Activated naive CD8-positive, alpha-beta T cell treated with anti-CD3 and anti-CD28 coated beads, Interleukin-2, amount 10 ng/mL, durations not matched to agents 7 days and 5 days (primary cell): ENCODE measurements at regions not wholly inside any gene's neighbourhood (a gene's known extent, or its start where the extent isn't known, plus 50 kb on each side); places are given as distances from the start of the nearest gene placed in this dataset.

Experiments used
- ATAC-seq: fragments of 150-1000 bp; cut with Tn5 transposase; one replicate; pipeline ENCODE4 v1.10.0; 2021; ENCODE audit warnings: low read depth, moderate library complexity
- POLR2A ChIA-PET: fragments of 350-600 bp; sonication (Branson Sonifier 250); formaldehyde crosslinking; loops from one replicate; lab custom pipeline; 2021; ENCODE audit warnings: antibody characterized with exemption; lab: Charles Lee
- DNase-seq: peaks from one replicate; pipeline ENCODE4 v3.0.0; 2021
- H3K27ac Mint-ChIP-seq: one replicate; pipeline ENCODE4 v1.8.0; 2022; ENCODE audit warnings: mild to moderate bottlenecking, mixed read lengths
- H3K27me3 Mint-ChIP-seq: one replicate; pipeline ENCODE4 v1.8.0; 2022; ENCODE audit warnings: mild to moderate bottlenecking, moderate library complexity, mixed read lengths
- H3K36me3 Mint-ChIP-seq: one replicate; pipeline ENCODE4 v1.8.0; 2021; ENCODE audit warnings: mild to moderate bottlenecking, mixed read lengths
- H3K4me1 Mint-ChIP-seq: one replicate; pipeline ENCODE4 v1.8.0; 2021; ENCODE audit warnings: mixed read lengths
- H3K4me3 Mint-ChIP-seq: one replicate; pipeline ENCODE4 v1.8.0; 2022; ENCODE audit warnings: mild to moderate bottlenecking, moderate library complexity, mixed read lengths
- H3K9me3 Mint-ChIP-seq: one replicate; pipeline ENCODE4 v1.8.0; 2021; ENCODE audit warnings: mixed read lengths

GRCh38 chr6:103675807-103676406 is 1183.8 kb downstream of the HACE1 start:
- peaks cover 2% of the 10 kb centered on the region for H3K27me3 Mint-ChIP-seq
- POLR2A ChIA-PET: no interaction called here

DNA sequence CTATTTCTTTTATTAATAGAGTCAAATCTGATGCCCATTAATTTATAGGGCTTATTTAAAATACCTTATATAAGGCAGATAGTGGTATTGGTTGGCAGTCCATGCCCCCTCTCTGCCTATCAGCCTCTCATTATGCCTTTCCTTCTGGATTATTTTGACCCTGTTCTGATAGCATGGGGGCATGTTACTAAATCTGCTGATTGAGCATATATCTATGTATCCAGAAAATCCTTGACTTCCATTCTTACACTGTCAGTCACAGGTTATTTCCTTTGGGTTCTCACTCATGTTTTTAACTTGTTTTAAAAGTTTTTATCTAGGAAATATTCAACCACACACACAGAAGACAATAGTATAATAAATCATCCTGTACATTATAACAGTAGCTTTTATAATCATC is 1184.9 kb downstream of the HACE1 start:
- peaks cover 2% of the 10 kb centered on the region for H3K27me3 Mint-ChIP-seq
- no peaks in the 10 kb centered on the region for H3K36me3 Mint-ChIP-seq
- H3K4me1 Mint-ChIP-seq: peaks cover 4% of the 10 kb centered on the region
- no peaks in the 10 kb centered on the region for H3K9me3 Mint-ChIP-seq
- ATAC-seq: no peak
- H3K4me3 Mint-ChIP-seq: no peak overlapping the region
- POLR2A ChIA-PET: no interaction called here
- no peak for DNase-seq
- H3K27ac Mint-ChIP-seq: no peak overlapping the region

More at GRCh38 chr6:103675807-103676406, 1183.8 kb downstream of the HACE1 start:
- Mint-ChIP-seq H3K4me1 (peaks cover 4% of the 10 kb centered on the region), H3K4me3 (peak overlapping the region; percentile 4), H3K36me3 (no peaks in the 10 kb centered on the region), H3K9me3 (no peaks in the 10 kb centered on the region), H3K27ac (no peak overlapping the region)
- DNase-seq: no peak
- no peak for ATAC-seq

DNA sequence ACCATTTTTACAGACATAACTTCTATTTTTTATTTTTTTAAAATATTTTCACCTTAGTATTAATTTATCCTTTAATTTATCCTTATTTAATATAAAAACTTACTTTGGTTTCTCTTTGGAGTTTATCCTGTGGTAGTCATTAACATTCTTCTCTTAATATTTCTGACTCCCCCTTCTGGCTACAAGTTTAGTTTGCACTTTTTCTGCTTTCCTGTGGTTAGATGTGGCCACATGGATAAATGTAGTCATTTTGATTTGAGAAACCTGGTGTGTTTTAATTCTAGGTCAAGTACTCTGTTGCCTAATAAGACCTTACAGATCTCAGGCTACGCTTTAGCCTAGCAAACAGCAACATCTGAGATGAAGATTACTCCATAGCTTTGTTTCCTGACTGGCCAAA is 1187.5 kb downstream of the HACE1 start:
- no peak for ATAC-seq
- POLR2A ChIA-PET: no interaction called here
- Mint-ChIP-seq H3K4me3 (no peak overlapping the region), H3K9me3 (no peaks in the 10 kb centered on the region), H3K4me1 (peaks cover 4% of the 10 kb centered on the region), H3K27ac (no peak overlapping the region), H3K36me3 (no peaks in the 10 kb centered on the region), H3K27me3 (peaks cover 2% of the 10 kb centered on the region)
- DNase-seq: no peak

DNA sequence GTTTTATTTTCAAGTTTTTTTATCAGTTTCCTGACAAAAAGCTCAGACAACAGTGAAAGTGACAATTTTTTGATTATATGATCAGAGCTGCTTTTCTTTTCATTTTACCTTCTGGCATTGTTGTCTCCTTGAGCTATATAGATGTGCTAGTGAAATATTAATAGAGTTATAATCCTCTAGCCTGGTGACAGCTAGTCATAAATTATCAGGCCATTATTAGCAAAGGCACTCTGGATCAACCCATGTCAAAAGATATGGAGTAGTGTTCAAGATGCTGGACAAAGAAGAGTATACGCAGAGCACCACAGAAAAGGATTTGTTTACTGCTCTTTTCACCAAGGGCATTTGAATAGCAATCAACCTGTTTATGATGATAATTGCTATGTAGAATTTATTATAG is 1230.1 kb downstream of the HACE1 start:
- H3K27ac Mint-ChIP-seq: no peak overlapping the region
- H3K36me3 Mint-ChIP-seq: no peaks in the 10 kb centered on the region
- DNase-seq: no peak
- H3K4me3 Mint-ChIP-seq: no peak overlapping the region
- H3K27me3 Mint-ChIP-seq: no peaks in the 10 kb centered on the region
- POLR2A ChIA-PET: no interaction called here
- H3K9me3 Mint-ChIP-seq: no peaks in the 10 kb centered on the region
- H3K4me1 Mint-ChIP-seq: no peaks in the 10 kb centered on the region
- no peak for ATAC-seq

- Mint-ChIP-seq H3K9me3 (peaks cover 8% of the 10 kb centered on the region), H3K4me1 (no peaks in the 10 kb centered on the region), H3K27me3 (no peaks in the 10 kb centered on the region), H3K27ac (no peak overlapping the region), H3K36me3 (no peaks in the 10 kb centered on the region), H3K4me3 (no peak overlapping the region)
- DNase-seq (no peak), ATAC-seq (no peak)
- POLR2A ChIA-PET: no interaction called here
Measured at GRCh38 chr6:103617642-103618041, 1242.1 kb downstream of the HACE1 start.

GRCh38 chr6:103587722-103588121 is 1272.0 kb downstream of the HACE1 start:
- DNase-seq: no peak
- H3K4me3 Mint-ChIP-seq: no peak overlapping the region
- POLR2A ChIA-PET: no interaction called here
- no peaks in the 10 kb centered on the region for H3K4me1 Mint-ChIP-seq
- ATAC-seq: no peak
- H3K27me3 Mint-ChIP-seq: no peaks in the 10 kb centered on the region
- no peak overlapping the region for H3K27ac Mint-ChIP-seq
- peaks cover 5% of the 10 kb centered on the region for H3K9me3 Mint-ChIP-seq
- no peaks in the 10 kb centered on the region for H3K36me3 Mint-ChIP-seq

GRCh38 chr6:103578115-103578514 is 1281.6 kb downstream of the HACE1 start:
- H3K4me1 Mint-ChIP-seq: no peaks in the 10 kb centered on the region
- H3K36me3 Mint-ChIP-seq: no peaks in the 10 kb centered on the region
- H3K9me3 Mint-ChIP-seq: peaks cover 7% of the 10 kb centered on the region
- no peak overlapping the region for H3K4me3 Mint-ChIP-seq
- H3K27me3 Mint-ChIP-seq: no peaks in the 10 kb centered on the region
- DNase-seq (no peak), ATAC-seq (no peak)
- no peak overlapping the region for H3K27ac Mint-ChIP-seq
- POLR2A ChIA-PET: no interaction called here

DNA sequence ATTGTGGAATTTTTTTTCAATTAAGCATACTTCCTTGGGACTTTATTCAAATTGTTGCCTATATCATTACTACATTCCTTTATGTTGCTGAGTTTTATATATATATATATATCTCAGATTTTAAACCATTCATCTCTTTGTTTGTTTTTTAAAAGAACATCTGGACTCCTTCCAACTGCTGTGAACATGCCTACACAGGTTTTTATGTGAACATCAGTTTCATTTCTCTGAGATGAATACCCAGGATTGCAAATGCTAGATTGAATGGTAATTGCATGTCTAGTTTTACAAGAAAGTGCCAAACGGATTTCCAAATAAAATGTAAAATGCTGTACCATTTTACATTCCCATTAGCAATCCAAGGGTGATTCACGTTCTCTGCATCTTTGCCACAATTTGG is 1289.3 kb downstream of the HACE1 start:
- POLR2A ChIA-PET: no interaction called here
- H3K4me1 Mint-ChIP-seq: no peaks in the 10 kb centered on the region
- no peaks in the 10 kb centered on the region for H3K27me3 Mint-ChIP-seq
- no peak overlapping the region for H3K27ac Mint-ChIP-seq
- no peak overlapping the region for H3K4me3 Mint-ChIP-seq
- H3K9me3 Mint-ChIP-seq: peaks cover 1% of the 10 kb centered on the region
- ATAC-seq: no peak
- no peaks in the 10 kb centered on the region for H3K36me3 Mint-ChIP-seq
- DNase-seq: no peak

GRCh38 chr6:103554911-103555310 is 1304.8 kb downstream of the HACE1 start:
- ATAC-seq: no peak
- Mint-ChIP-seq H3K4me3 (no peak overlapping the region), H3K4me1 (no peaks in the 10 kb centered on the region), H3K9me3 (no peaks in the 10 kb centered on the region), H3K27me3 (no peaks in the 10 kb centered on the region), H3K36me3 (no peaks in the 10 kb centered on the region), H3K27ac (no peak overlapping the region)
- POLR2A ChIA-PET: no interaction called here
- no peak for DNase-seq

- no peak for ATAC-seq
- Mint-ChIP-seq H3K27ac (no peak overlapping the region), H3K36me3 (no peaks in the 10 kb centered on the region), H3K4me1 (no peaks in the 10 kb centered on the region), H3K9me3 (peaks cover 1% of the 10 kb centered on the region), H3K4me3 (no peak overlapping the region), H3K27me3 (no peaks in the 10 kb centered on the region)
- DNase-seq: no peak
- POLR2A ChIA-PET: no interaction called here
Measured at GRCh38 chr6:103538381-103538780, 1321.3 kb downstream of the HACE1 start.

- no peak for DNase-seq
- no peak overlapping the region for H3K27ac Mint-ChIP-seq
- ATAC-seq: no peak
- no peaks in the 10 kb centered on the region for H3K4me1 Mint-ChIP-seq
- H3K4me3 Mint-ChIP-seq: no peak overlapping the region
- H3K27me3 Mint-ChIP-seq: no peaks in the 10 kb centered on the region
- peaks cover 1% of the 10 kb centered on the region for H3K9me3 Mint-ChIP-seq
- H3K36me3 Mint-ChIP-seq: no peaks in the 10 kb centered on the region
- POLR2A ChIA-PET: no interaction called here
Measured at GRCh38 chr6:103534814-103535213, 1324.9 kb downstream of the HACE1 start.

GRCh38 chr6:103534095-103534494 is 1325.6 kb downstream of the HACE1 start:
- H3K36me3 Mint-ChIP-seq: no peaks in the 10 kb centered on the region
- no peaks in the 10 kb centered on the region for H3K4me1 Mint-ChIP-seq
- DNase-seq (no peak), ATAC-seq (no peak)
- no peak overlapping the region for H3K4me3 Mint-ChIP-seq
- H3K9me3 Mint-ChIP-seq: peaks cover 1% of the 10 kb centered on the region
- H3K27ac Mint-ChIP-seq: no peak overlapping the region
- no peaks in the 10 kb centered on the region for H3K27me3 Mint-ChIP-seq
- POLR2A ChIA-PET: no interaction called here

GRCh38 chr6:103522045-103522444 is 1337.7 kb downstream of the HACE1 start:
- Mint-ChIP-seq H3K27me3 (no peaks in the 10 kb centered on the region), H3K27ac (no peak overlapping the region), H3K9me3 (peaks cover 11% of the 10 kb centered on the region), H3K4me1 (no peaks in the 10 kb centered on the region), H3K36me3 (no peaks in the 10 kb centered on the region), H3K4me3 (no peak overlapping the region)
- POLR2A ChIA-PET: no interaction called here
- DNase-seq (no peak), ATAC-seq (no peak)

DNA sequence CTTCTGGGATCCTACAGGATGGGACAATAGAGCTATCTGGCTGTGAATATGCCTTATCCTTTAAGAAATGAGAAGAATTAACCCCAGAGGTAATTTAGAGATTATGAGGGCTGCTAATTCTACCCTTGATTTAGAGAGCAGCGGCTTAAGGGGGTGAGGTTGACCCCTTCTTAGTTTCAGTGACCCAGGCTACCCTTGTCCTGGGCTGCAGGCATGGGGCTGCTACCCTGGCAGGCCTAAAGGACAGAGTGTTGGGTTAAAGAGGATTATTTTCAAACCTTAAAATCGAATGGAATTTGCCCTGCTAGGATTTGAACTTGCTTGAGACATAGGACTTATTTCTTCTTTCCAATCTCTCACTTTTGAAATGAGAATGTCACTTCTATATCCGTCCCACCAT is 1343.4 kb downstream of the HACE1 start:
- ATAC-seq (no peak), DNase-seq (no peak)
- Mint-ChIP-seq H3K4me1 (no peaks in the 10 kb centered on the region), H3K27ac (no peak overlapping the region), H3K9me3 (peaks cover 2% of the 10 kb centered on the region), H3K36me3 (no peaks in the 10 kb centered on the region), H3K27me3 (no peaks in the 10 kb centered on the region), H3K4me3 (no peak overlapping the region)
- POLR2A ChIA-PET: no interaction called here

DNA sequence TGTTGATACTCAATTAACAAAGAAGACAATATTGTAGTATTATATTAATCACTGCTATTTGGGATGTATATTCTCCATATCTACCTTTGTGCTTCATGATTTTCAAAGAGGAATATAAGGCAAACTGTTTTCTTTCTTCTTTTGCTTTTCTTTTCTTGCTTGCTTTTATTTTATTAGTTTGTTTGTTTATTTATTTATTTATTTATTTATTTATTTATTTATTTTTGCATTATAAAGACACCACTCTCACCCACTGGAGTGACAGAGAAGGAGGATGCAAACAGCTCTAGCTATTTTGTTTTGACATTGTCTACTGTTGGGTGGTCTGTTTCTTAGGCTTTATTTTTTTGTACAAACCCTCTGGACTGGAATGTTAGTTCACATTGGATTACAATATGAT is 1352.7 kb downstream of the HACE1 start:
- H3K27me3 Mint-ChIP-seq: no peaks in the 10 kb centered on the region
- H3K4me3 Mint-ChIP-seq: no peak overlapping the region

More for the DNA sequence above, 1352.7 kb downstream of the HACE1 start:
- H3K4me1 Mint-ChIP-seq: no peaks in the 10 kb centered on the region
- no peak overlapping the region for H3K27ac Mint-ChIP-seq
- no peaks in the 10 kb centered on the region for H3K9me3 Mint-ChIP-seq
- DNase-seq: no peak
- no peaks in the 10 kb centered on the region for H3K36me3 Mint-ChIP-seq
- POLR2A ChIA-PET: no interaction called here
- ATAC-seq: no peak
